AG04449 (cell line): ENCODE measurements at regions not wholly inside any gene's neighbourhood (a gene's known extent, or its start where the extent isn't known, plus 50 kb on each side); places are given as distances from the start of the nearest gene placed in this dataset.
"Not testable (repeated sequence)": the region's sequence is repeated elsewhere in the genome, so short reads cannot be mapped to it uniquely, and the experiment has no call there.

Experiments used
- CTCF ChIA-PET: fragments of 350-600 bp; formaldehyde crosslinking; extraction: SDS; loops from one replicate; lab custom pipeline; 2021; ENCODE audit warnings: antibody characterized with exemption; lab: Yijun Ruan, JAX
- POLR2A ChIA-PET: fragments of 400-600, 350-600 bp; formaldehyde crosslinking; extraction: SDS; loops from one replicate; lab custom pipeline; 2020; ENCODE audit warnings: antibody characterized with exemption, inconsistent platforms; lab: Yijun Ruan, JAX
- DNase-seq: peaks from one replicate; pipeline ENCODE4 v3.0.0-alpha.2; 2010; ENCODE audit warnings: low read depth, low spot score
- H3K4me3 ChIP-seq: 2 replicates; pipeline ENCODE4 v1.5.1; 2011; ENCODE audit warnings: low read depth, mild to moderate bottlenecking, control low read depth, low read length
- CTCF ChIP-seq: IDR thresholded peaks from one replicate; pipeline ENCODE4 v1.5.1; 2011; ENCODE audit warnings: mild to moderate bottlenecking, moderate library complexity, low read length, control low read depth, inconsistent platforms; ENCODE audit not compliant: insufficient read depth; ENCODE audit errors: missing control alignments

- H3K4me3 ChIP-seq: no peak overlapping the region
- DNase-seq: no peak
- ChIA-PET POLR2A (no interaction called here), CTCF (no interaction called here)
- no peak for TF ChIP-seq CTCF
These were observed 1708.9 kb downstream of the SLITRK5 start for GRCh38 chr13:89380101-89380500.

- CTCF ChIA-PET: no interaction called here
These were observed 1711.8 kb downstream of the SLITRK5 start for GRCh38 chr13:89382981-89383380.

GRCh38 chr13:89383891-89384290 lies 1712.7 kb downstream of the SLITRK5 start:
- DNase-seq: no peak
- ChIA-PET CTCF (no interaction called here), POLR2A (no interaction called here)
- H3K4me3 ChIP-seq: no peak overlapping the region
- no peak for TF ChIP-seq CTCF

More at GRCh38 chr13:89382981-89383380, 1711.8 kb downstream of the SLITRK5 start:
- no peak for DNase-seq
- H3K4me3 ChIP-seq: no peak overlapping the region
- POLR2A ChIA-PET: no interaction called here
- no peak for TF ChIP-seq CTCF

GRCh38 chr13:89393758-89394304 lies 1722.7 kb downstream of the SLITRK5 start:
- CTCF ChIA-PET: no interaction called here
- no peak for TF ChIP-seq CTCF
- no peak for DNase-seq
- no peak overlapping the region for H3K4me3 ChIP-seq
- POLR2A ChIA-PET: no interaction called here

GRCh38 chr13:89401264-89401675 lies 1730.1 kb downstream of the SLITRK5 start:
- ChIA-PET POLR2A (no interaction called here), CTCF (no interaction called here)
- H3K4me3 ChIP-seq: no peak overlapping the region
- no peak for TF ChIP-seq CTCF
- no peak for DNase-seq

- POLR2A ChIA-PET: no interaction called here
- no peak for DNase-seq
- CTCF ChIA-PET: no interaction called here
- no peak overlapping the region for H3K4me3 ChIP-seq
- no peak for TF ChIP-seq CTCF
These were observed 1731.0 kb downstream of the SLITRK5 start for GRCh38 chr13:89402211-89402610.

- CTCF ChIA-PET, POLR2A ChIA-PET, H3K4me3 ChIP-seq, DNase-seq: not testable (repeated sequence)
These were observed 1734.9 kb downstream of the SLITRK5 start for GRCh38 chr13:89406096-89406495.
